Testis (tissue), 2 donors: ENCODE measurements at regions not wholly inside any gene's neighbourhood (a gene's known extent, or its start where the extent isn't known, plus 50 kb on each side); places are given as distances from the start of the nearest gene placed in this dataset.

Experiments used
- CTCF ChIP-seq, 3 experiments: fragments of 450-650 bp in 2 of 3; fragments of 200-600 bp in 1 of 3; sonication (generic) in 1 of 3; IDR thresholded peaks; one replicate each; pipeline ENCODE4 v1.5.1; 2016 to 2019; ENCODE audit warnings: antibody characterized with exemption in 3 of 3, mild to moderate bottlenecking in 2 of 3, moderate library complexity in 1 of 3
- POLR2A ChIP-seq: fragments of 450-650 bp; IDR thresholded peaks from one replicate; pipeline ENCODE4 v1.6.1; 2017; ENCODE audit warnings: antibody characterized with exemption, mild to moderate bottlenecking, moderate library complexity

GRCh38 chr2:126792186-126792585, 106.5 kb upstream of the TEX51 start:
- TF ChIP-seq CTCF (IDR thresholded peaks at IDR 0.05) (no peak), POLR2A (no peak)
